Memory B cell (primary cell): ENCODE measurements at regions not wholly inside any gene's neighbourhood (a gene's known extent, or its start where the extent isn't known, plus 50 kb on each side); places are given as distances from the start of the nearest gene placed in this dataset.
A peak's percentile ranks its signal among the peaks of the same experiment; 100 is the strongest.

ENCODE experiments used
- ATAC-seq: fragments of 150-1000 bp; cut with Tn5 transposase; 2 replicates; pipeline ENCODE4 v1.10.0; 2021; ENCODE audit warnings: low read depth, mild to moderate bottlenecking, moderate library complexity
- DNase-seq, 2 donors: peaks; one replicate each; pipeline ENCODE4 v3.0.0; 2022; ENCODE audit warnings: low spot score in 2 of 2
- H3K27ac Mint-ChIP-seq: one replicate; pipeline ENCODE4 v1.8.0; 2022; ENCODE audit warnings: mild to moderate bottlenecking, moderate library complexity, mixed read lengths
- H3K27me3 Mint-ChIP-seq: one replicate; pipeline ENCODE4 v1.8.0; 2022; ENCODE audit warnings: mixed read lengths
- H3K36me3 Mint-ChIP-seq: one replicate; pipeline ENCODE4 v1.8.0; 2022; ENCODE audit warnings: mild to moderate bottlenecking, mixed read lengths
- H3K4me1 Mint-ChIP-seq: one replicate; pipeline ENCODE4 v1.8.0; 2022; ENCODE audit warnings: mixed read lengths
- H3K4me3 Mint-ChIP-seq: one replicate; pipeline ENCODE4 v1.8.0; 2022; ENCODE audit warnings: mild to moderate bottlenecking, moderate library complexity, mixed read lengths
- H3K9me3 Mint-ChIP-seq: one replicate; pipeline ENCODE4 v1.8.0; 2022; ENCODE audit warnings: mixed read lengths

GRCh38 chr2:8541636-8542035 is 140.2 kb upstream of the ID2 start:
- DNase-seq (no peak), ATAC-seq (no peak)
- H3K9me3 Mint-ChIP-seq: no peaks in the 10 kb centered on the region
- peaks cover 13% of the 10 kb centered on the region for H3K27me3 Mint-ChIP-seq
- H3K4me3 Mint-ChIP-seq: no peak overlapping the region
- H3K36me3 Mint-ChIP-seq: no peaks in the 10 kb centered on the region
- no peak overlapping the region for H3K27ac Mint-ChIP-seq
- H3K4me1 Mint-ChIP-seq: peaks cover 21% of the 10 kb centered on the region

DNA sequence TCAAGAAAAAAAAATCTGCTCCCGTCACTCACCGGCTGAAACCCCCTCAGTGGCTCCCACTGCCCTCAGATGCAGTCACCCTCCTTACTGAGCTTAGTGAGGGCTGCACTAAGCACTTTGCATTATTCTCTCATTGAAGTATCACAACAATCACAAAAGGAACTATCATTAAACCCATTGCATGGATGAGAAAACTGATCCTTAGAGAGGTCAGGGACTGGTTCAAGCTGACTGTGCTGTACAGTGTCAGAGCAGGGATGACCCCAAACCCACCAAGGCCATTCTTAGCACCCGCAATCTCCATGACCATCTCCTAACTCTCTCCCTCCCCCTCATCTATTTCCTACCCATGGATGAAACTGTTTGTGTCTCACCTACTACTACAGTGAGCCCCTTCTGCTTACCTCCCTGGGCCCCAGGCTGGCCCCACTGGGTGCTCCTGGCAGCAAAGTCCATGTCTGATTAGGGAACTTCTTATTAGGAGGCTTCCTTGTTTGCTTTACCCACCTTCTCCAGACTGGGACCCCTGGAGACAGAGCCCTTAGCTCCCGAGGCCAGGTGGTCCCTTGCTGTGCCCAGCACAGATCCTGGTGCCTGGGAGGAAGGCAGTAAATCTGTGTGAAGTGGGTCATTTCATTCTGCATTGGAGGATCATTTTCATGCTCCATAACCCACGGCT is 139.3 kb upstream of the ID2 start:
- Mint-ChIP-seq H3K4me1 (peaks cover 21% of the 10 kb centered on the region), H3K27ac (no peak overlapping the region), H3K27me3 (peaks cover 15% of the 10 kb centered on the region), H3K4me3 (no peak overlapping the region), H3K9me3 (no peaks in the 10 kb centered on the region), H3K36me3 (no peaks in the 10 kb centered on the region)
- DNase-seq (no peak), ATAC-seq (no peak)

DNA sequence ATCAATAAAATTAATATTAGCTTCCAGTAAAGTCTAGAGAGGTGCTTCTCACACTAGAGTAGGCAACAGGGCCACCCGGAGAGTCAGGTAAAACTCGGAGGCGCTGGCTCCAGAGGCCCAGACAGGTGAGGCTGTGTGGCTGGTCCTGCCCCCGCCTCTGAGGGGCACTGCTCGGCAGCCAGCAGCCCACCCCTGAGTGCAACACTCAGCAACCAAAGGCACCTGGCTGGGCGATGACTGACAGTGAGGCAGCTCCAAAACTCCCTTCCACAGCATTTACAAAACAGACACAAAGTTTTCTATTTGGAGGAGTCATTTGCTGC is 138.8 kb upstream of the ID2 start:
- Mint-ChIP-seq H3K4me1 (peaks cover 21% of the 10 kb centered on the region), H3K27ac (no peak overlapping the region), H3K36me3 (no peaks in the 10 kb centered on the region), H3K27me3 (peaks cover 17% of the 10 kb centered on the region), H3K4me3 (no peak overlapping the region), H3K9me3 (no peaks in the 10 kb centered on the region)
- DNase-seq: no peak
- ATAC-seq: peak; percentile 21

DNA sequence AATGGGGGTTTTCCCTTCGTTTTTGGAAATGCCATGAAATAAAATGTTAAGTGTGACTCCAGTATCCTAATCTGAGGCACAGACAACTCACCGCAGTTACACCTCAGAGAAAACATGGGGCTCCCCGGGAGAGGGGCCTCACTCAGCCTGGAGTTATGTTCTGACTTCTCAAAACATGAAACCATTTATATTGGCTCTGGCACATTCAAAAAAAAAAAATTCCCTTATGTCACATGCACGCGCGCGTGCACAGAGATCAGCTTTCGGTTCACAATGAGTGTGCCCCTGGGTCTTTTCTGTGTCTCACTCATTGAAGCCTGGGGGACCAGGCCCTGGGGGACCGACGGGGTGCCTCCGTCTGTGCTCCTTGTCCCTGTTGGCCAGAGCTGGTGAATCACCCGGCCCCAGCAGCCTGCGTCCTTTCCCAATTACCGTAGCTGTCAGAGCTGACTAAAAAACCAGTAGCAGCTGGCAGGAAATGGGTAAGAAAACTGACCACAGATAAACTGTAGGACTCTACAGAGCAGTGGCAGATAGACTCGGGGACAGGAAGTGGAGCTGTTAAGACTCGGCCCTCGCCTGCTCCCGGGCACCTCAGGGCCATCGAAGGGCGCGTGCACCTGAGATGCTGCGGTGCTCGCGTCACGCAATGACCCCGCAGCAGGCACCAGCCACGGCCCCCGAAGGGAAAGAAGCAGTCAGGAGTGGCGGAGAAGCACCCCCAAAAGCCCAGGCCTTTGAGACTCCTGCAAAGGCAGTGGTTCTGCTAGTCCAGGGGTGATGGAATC is 138.3 kb upstream of the ID2 start:
- DNase-seq: peak in 1 of 2 donors; percentile 34
- Mint-ChIP-seq H3K4me3 (peak overlapping the region; percentile 60), H3K36me3 (no peaks in the 10 kb centered on the region), H3K9me3 (no peaks in the 10 kb centered on the region), H3K4me1 (peaks cover 18% of the 10 kb centered on the region), H3K27ac (peak overlapping the region; percentile 71), H3K27me3 (peaks cover 16% of the 10 kb centered on the region)
- ATAC-seq: peak; percentile 65

DNA sequence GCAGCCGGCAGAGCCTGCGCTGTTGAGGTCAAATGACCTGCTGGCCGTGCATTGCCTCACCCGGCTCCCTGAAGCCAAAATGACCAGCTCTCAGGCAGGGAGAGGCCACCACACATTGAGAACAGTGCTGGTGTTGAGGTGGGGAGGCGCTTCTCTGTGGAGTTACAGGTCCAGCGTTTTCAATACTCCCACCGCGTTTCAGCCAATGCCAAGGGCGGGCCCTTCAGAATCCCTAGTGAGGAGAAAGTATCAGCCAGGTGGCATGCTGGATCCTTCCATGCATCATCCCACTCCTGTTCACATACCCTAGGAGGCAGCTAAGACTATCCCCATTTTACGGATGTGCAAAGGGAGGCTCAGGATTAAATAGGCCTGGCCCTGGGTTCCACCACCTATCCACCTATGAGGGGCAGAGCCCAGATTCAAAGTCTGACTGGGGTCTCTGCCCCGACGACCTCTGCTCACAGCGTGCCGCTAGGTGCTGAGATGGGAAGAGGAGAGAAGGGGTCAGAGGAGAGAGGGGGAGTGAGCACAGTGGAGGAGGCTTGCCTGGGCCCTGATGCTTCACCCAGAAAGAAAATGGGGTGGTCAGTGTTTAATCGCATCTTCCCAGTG is 137.6 kb upstream of the ID2 start:
- H3K4me3 Mint-ChIP-seq: peak overlapping the region; percentile 47

DNA sequence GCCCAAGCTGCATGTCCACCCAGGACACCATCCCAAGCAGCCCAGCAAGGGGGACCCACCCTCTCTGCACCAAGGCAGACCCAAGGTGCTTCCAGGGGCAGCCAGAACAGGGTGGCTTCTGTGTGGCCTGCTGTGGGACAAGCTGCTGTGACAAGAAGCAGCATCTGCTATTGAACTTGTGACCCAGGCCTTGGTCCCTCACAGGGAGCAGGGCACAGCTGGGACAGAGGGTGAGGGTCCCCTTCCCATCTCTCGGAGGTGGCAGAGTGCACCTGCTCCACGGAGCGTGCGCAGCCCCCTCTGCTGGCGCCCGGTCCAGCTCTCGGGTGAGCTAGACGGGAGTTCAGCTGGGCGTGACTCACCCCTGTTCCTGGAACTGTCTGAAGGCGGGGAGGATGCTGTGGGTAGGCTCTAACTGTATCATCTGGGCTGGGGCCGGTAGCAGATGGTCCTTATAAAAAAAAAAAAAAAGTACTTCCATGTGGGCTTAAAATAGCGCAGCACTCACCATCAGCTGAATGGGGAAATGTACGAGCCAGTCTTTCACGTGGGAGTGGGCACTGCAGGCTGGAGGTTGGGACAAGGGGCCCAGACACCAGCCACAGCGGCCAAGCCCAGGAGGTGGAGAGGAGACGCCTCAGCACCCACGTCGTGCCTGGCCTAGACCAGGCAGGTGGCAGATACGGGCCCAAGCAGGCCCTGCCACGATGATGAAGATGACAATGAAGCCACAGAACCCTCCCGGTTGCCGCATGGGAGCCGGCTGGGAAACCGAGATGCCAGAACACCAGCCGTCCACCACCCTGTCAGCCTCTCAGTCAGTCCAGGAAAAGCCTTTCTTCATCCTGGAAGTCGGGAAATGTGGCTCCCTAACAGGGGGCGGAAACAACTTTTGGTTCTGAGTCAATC is 136.8 kb upstream of the ID2 start:
- Mint-ChIP-seq H3K27me3 (peaks cover 15% of the 10 kb centered on the region), H3K36me3 (no peaks in the 10 kb centered on the region), H3K4me3 (no peak overlapping the region), H3K9me3 (no peaks in the 10 kb centered on the region), H3K27ac (peak overlapping the region; percentile 25), H3K4me1 (peaks cover 13% of the 10 kb centered on the region)
- peak in 1 of 2 donors; percentile 37 for DNase-seq
- peak; percentile 75 for ATAC-seq

More for the DNA sequence above, 137.6 kb upstream of the ID2 start:
- no peaks in the 10 kb centered on the region for H3K9me3 Mint-ChIP-seq
- H3K4me1 Mint-ChIP-seq: peaks cover 18% of the 10 kb centered on the region
- peak overlapping the region; percentile 25 for H3K27ac Mint-ChIP-seq
- H3K36me3 Mint-ChIP-seq: no peaks in the 10 kb centered on the region
- ATAC-seq (no peak), DNase-seq (no peak)
- H3K27me3 Mint-ChIP-seq: peaks cover 18% of the 10 kb centered on the region

DNA sequence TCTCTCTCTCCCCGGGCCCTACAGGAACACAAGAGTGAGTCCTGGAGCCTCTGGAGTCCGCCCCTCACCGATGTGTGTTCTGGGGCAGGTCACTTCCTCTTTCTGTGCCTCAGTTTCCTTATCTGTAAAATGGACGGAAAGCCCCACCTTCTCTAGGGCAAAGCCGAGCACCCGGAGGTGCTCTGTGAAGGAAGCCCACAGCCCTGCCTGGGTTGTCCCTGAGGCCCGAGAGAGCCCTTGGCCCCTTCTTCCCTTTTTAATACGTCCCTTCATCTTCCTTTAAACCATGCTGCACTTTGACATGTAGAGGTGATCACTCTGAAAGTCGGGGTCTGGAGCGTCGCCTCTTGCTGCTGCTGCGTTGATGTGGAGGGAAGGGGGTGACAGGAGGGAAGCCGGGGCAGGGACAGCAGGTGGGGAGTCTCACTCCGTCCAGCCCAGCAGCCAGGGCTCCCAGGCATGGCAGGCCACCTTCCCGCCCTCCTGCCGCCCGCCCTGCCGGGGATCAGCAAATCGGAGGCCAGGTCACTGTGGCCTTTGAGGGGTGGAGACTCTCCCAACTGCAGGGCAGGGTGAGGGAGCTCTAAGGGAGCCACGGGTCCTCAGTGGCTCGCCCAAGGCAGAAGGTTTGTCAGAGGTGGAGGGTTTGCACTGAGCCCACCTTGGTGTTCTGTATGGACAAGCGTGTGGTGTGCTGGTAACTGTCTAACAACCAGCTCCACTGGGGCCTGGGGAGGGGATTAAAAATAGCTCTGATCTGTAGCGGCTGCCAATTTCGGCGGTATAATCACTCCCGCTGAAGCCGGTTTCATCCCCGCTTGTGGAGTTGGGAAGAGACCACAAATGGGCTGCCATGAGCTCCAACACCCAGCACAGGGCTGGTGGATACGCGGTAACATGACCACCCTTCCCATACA is 135.9 kb upstream of the ID2 start:
- H3K27ac Mint-ChIP-seq: no peak overlapping the region
- ATAC-seq (no peak), DNase-seq (no peak)
- no peaks in the 10 kb centered on the region for H3K36me3 Mint-ChIP-seq
- peaks cover 15% of the 10 kb centered on the region for H3K27me3 Mint-ChIP-seq
- no peaks in the 10 kb centered on the region for H3K9me3 Mint-ChIP-seq
- no peak overlapping the region for H3K4me3 Mint-ChIP-seq
- peaks cover 10% of the 10 kb centered on the region for H3K4me1 Mint-ChIP-seq

DNA sequence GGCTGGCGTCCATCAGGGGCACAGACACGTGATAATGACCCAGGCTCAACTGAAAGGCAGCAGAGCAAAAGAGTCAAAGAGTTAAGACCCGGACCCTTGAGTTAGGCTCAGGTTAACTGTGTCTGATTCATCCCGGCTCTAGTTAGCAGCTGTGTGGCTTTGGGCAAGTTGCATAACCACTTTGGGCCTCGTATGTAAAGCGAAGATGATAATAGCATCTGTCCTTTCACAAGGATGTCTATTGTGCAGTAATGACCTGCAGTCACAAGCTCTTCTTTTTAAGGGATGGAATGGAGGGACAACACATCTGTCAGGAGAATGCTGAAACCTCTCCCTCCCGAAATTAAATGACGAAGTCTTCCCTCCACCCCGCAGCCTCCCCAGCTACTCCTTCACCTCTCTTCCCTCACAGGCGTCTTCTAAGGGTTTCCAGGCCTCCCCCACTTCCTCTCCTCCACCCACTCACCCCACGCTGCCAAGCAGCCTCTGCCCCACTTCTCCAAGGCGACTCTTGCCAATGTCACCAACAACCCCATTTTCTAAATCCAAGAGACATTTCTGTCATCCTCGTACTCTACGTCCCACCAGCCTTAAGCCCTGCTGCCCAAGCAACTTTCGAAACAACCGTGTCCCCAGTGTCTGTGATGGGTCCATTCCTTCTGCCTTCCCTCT is 135.1 kb upstream of the ID2 start:
- H3K4me1 Mint-ChIP-seq: peaks cover 15% of the 10 kb centered on the region
- no peaks in the 10 kb centered on the region for H3K36me3 Mint-ChIP-seq
- ATAC-seq: no peak
- no peak for DNase-seq
- no peaks in the 10 kb centered on the region for H3K9me3 Mint-ChIP-seq
- H3K27me3 Mint-ChIP-seq: peaks cover 17% of the 10 kb centered on the region
- no peak overlapping the region for H3K27ac Mint-ChIP-seq
- H3K4me3 Mint-ChIP-seq: no peak overlapping the region

DNA sequence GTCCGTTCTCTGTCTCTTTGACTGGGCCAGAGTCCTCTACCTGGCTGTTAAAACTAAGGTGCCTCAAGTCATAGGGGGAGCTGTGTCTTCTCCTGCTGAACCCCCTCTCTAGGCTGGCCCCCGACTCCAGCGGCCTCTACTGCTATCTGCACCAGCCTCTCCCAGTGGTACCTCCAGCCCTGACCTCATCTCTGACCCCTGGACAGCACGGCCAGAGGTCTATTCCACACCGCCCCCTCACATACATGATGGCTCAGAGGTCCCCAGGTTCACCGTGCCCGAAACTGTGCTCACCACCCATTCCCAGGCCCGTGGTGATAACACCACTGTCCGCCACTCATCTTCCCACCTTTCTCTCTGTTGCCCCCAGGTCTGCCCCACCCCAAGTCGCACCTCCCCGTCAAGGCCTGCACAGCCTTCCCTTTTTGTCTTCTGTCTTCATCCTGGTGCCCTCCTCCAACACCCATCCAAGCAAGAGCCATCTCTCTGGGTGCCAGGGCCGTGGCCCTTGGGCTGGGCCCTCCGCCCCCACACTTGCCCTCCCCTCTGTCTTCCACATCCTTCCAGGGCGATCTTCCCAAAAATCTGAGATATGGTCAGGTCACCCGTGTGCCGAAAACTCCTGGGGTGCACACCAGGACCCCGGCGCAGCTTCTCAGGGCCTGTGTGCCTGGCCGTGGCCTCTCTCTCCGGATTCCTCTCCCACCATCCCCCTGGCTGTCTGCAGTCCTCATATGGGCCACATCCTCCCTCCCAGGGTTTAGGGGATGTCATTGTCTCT is 134.4 kb upstream of the ID2 start:
- DNase-seq: no peak
- Mint-ChIP-seq H3K4me1 (peaks cover 22% of the 10 kb centered on the region), H3K27ac (no peak overlapping the region), H3K27me3 (peaks cover 18% of the 10 kb centered on the region), H3K9me3 (no peaks in the 10 kb centered on the region), H3K4me3 (no peak overlapping the region), H3K36me3 (no peaks in the 10 kb centered on the region)
- no peak for ATAC-seq

- Mint-ChIP-seq H3K27me3 (peaks cover 18% of the 10 kb centered on the region), H3K27ac (no peak overlapping the region), H3K36me3 (no peaks in the 10 kb centered on the region), H3K4me3 (no peak overlapping the region), H3K4me1 (peaks cover 24% of the 10 kb centered on the region), H3K9me3 (no peaks in the 10 kb centered on the region)
- ATAC-seq (no peak), DNase-seq (no peak)
Observed at GRCh38 chr2:8548065-8548618, 133.7 kb upstream of the ID2 start.

DNA sequence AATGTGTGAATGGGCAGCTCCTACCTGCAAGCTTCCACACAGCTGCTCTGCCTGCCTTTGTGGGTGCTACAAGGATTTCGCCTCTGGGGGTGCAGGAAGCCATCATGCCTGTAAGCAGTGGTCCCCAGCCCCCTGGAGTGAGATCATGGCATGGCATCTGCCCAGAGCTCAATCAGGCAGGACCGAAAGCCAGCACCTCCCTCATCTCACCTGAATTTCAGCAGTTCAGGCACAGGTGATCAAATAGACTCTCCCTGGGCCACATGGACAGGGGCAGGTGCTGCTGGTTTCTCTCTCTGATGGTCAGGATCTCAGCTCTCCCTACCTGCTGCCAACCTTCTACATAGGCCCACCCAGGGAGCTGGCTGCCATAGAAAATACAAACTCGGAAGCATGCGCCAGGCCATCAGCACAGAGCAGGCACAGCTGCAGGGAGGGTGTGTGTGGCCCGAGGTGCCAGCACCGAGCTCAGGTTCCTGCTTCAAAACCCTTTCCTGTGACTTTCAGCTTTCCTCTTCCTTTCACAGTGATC is 133.2 kb upstream of the ID2 start:
- Mint-ChIP-seq H3K4me3 (no peak overlapping the region), H3K9me3 (no peaks in the 10 kb centered on the region), H3K27me3 (peaks cover 18% of the 10 kb centered on the region), H3K4me1 (peaks cover 24% of the 10 kb centered on the region), H3K36me3 (no peaks in the 10 kb centered on the region), H3K27ac (no peak overlapping the region)
- ATAC-seq (no peak), DNase-seq (no peak)
